ENCODE measurements at regions not wholly inside any gene's neighbourhood (a gene's known extent, or its start where the extent isn't known, plus 50 kb on each side); places are given as distances from the start of the nearest gene placed in this dataset.
"Not testable (repeated sequence)": the region's sequence is repeated elsewhere in the genome, so short reads cannot be mapped to it uniquely, and the experiment has no call there.

- H3K4me1 ChIP-seq (ENCODE audit: control insufficient read depth in 2 of 2, insufficient read depth in 1 of 2, low read depth in 1 of 2, low read length in 2 of 2); H2BK5ac ChIP-seq (ENCODE audit: low read length); H4K91ac ChIP-seq (ENCODE audit: low read depth, low read length, poor library complexity); H4K8ac ChIP-seq (ENCODE audit: low read depth, low read length); H3K36me3 ChIP-seq (replicated peaks in 1 of 2; ENCODE audit: control insufficient read depth in 2 of 2, insufficient read depth in 2 of 2, low read length in 2 of 2); H2AFZ ChIP-seq (ENCODE audit: low read length); H3K23ac ChIP-seq (ENCODE audit: low read depth, low read length, poor library complexity); H3K79me1 ChIP-seq (ENCODE audit: low read depth, low read length); H3K27ac ChIP-seq (replicated peaks; ENCODE audit: low read length); H3K4me2 ChIP-seq (ENCODE audit: insufficient read depth, low read length, poor library complexity, severe bottlenecking); H3K9ac ChIP-seq (ENCODE audit: low read depth, low read length, poor library complexity); DNase-seq (ENCODE audit: low spot score); H2AK5ac ChIP-seq (ENCODE audit: low read depth, low read length); H3K18ac ChIP-seq (ENCODE audit: low read length); H2BK120ac ChIP-seq (ENCODE audit: low read depth, low read length); H2BK12ac ChIP-seq (ENCODE audit: low read length); H3K4ac ChIP-seq (ENCODE audit: low read length); H3K9me3 ChIP-seq (replicated peaks in 1 of 2; ENCODE audit: control insufficient read depth in 2 of 2, insufficient read depth in 1 of 2, low read depth in 1 of 2, low read length in 2 of 2); H3K4me3 ChIP-seq (ENCODE audit: low read length in 2 of 2); H2BK15ac ChIP-seq (ENCODE audit: low read length); H3K27me3 ChIP-seq (ENCODE audit: control insufficient read depth in 3 of 3, insufficient read depth in 3 of 3, low read depth in 1 of 3, low read length in 3 of 3); H3K14ac ChIP-seq (ENCODE audit: low read length): not testable (repeated sequence)
- WGBS, 2 donors (ENCODE audit: extremely low coverage in 2 of 2, insufficient read length in 2 of 2, insufficient replicate concordance in 1 of 2), result no CpG with 5 or more reads among the region's 3 CpGs
Observed at GRCh38 chr13:24597906-24598670, 82.1 kb upstream of the ATP12A start.

DNA sequence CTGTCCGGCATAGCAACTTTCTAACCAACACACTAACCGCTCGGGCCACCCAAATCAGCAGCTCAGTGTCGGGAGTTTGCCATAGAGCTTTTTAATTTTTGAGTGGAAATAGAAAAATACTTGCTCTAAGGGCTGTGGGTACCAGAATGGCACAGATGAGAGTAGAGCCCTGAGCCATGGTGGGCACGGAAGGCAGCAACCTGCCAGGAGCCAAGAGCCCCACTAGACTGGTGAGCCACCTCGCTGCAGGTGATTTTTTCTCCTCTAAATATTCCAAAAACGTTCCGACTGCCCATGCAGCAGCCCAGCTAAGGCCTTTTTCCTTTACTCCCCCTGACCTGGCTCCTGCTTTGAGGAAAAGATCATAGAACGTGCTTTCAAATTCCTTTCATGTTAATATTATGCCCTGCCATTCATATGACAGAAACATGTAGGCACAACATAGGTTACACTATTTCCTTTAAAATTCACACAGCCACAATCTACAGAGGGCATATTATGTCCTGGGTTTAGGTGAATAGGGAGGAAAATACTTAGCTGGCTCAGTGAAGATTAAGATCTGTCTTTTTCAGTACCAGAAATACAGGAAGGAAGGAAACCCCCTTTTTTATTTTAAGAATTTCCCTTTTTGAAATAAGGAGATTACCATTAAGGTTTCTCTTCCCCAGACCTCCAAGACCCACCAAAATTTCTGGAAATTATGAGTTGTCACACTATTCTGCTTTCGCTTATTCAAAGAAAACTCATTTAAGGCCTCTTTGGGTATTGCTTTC, 81.0 kb upstream of the ATP12A start:
- H3K4ac ChIP-seq (ENCODE audit: low read length); H3K27me3 ChIP-seq (ENCODE audit: control insufficient read depth in 3 of 3, insufficient read depth in 3 of 3, low read depth in 1 of 3, low read length in 3 of 3); H3K23ac ChIP-seq (ENCODE audit: low read depth, low read length, poor library complexity); H4K8ac ChIP-seq (ENCODE audit: low read depth, low read length); H3K4me3 ChIP-seq (ENCODE audit: low read length in 2 of 2); H4K91ac ChIP-seq (ENCODE audit: low read depth, low read length, poor library complexity); H3K4me1 ChIP-seq (ENCODE audit: control insufficient read depth in 2 of 2, insufficient read depth in 1 of 2, low read depth in 1 of 2, low read length in 2 of 2); H3K14ac ChIP-seq (ENCODE audit: low read length); H2AK5ac ChIP-seq (ENCODE audit: low read depth, low read length); H3K9ac ChIP-seq (ENCODE audit: low read depth, low read length, poor library complexity); H3K36me3 ChIP-seq (replicated peaks in 1 of 2; ENCODE audit: control insufficient read depth in 2 of 2, insufficient read depth in 2 of 2, low read length in 2 of 2); H2BK15ac ChIP-seq (ENCODE audit: low read length); H3K79me1 ChIP-seq (ENCODE audit: low read depth, low read length); H3K9me3 ChIP-seq (replicated peaks in 1 of 2; ENCODE audit: control insufficient read depth in 2 of 2, insufficient read depth in 1 of 2, low read depth in 1 of 2, low read length in 2 of 2); H3K18ac ChIP-seq (ENCODE audit: low read length); H2BK120ac ChIP-seq (ENCODE audit: low read depth, low read length); H2BK12ac ChIP-seq (ENCODE audit: low read length); H2BK5ac ChIP-seq (ENCODE audit: low read length); H3K27ac ChIP-seq (replicated peaks; ENCODE audit: low read length); H3K4me2 ChIP-seq (ENCODE audit: insufficient read depth, low read length, poor library complexity, severe bottlenecking); DNase-seq (ENCODE audit: low spot score); H2AFZ ChIP-seq (ENCODE audit: low read length): not testable (repeated sequence)
- WGBS, 2 donors (ENCODE audit: extremely low coverage in 2 of 2, insufficient read length in 2 of 2, insufficient replicate concordance in 1 of 2), result no CpG with 5 or more reads among the region's 10 CpGs

GRCh38 chr13:24605923-24606372, 74.3 kb upstream of the ATP12A start:
- Histone ChIP-seq H2BK12ac (ENCODE audit: low read length) (no peak overlapping the region), H2BK120ac (ENCODE audit: low read depth, low read length) (no peak overlapping the region), H3K9me3 (replicated peaks in 1 of 2; ENCODE audit: control insufficient read depth in 2 of 2, insufficient read depth in 1 of 2, low read depth in 1 of 2, low read length in 2 of 2) (no peaks in the 10 kb centered on the region), H3K4me2 (ENCODE audit: insufficient read depth, low read length, poor library complexity, severe bottlenecking) (no peak overlapping the region), H3K36me3 (replicated peaks in 1 of 2; ENCODE audit: control insufficient read depth in 2 of 2, insufficient read depth in 2 of 2, low read length in 2 of 2) (no peaks in the 10 kb centered on the region), H2BK5ac (ENCODE audit: low read length) (no peak overlapping the region), H3K14ac (ENCODE audit: low read length) (no peak overlapping the region), H2AK5ac (ENCODE audit: low read depth, low read length) (no peak overlapping the region), H2AFZ (ENCODE audit: low read length) (peak overlapping the region; percentile 82), H3K4me3 (ENCODE audit: low read length in 2 of 2) (no peak overlapping the region), H3K27ac (replicated peaks; ENCODE audit: low read length) (no peak overlapping the region), H2BK15ac (ENCODE audit: low read length) (peak overlapping the region; percentile 1), H4K91ac (ENCODE audit: low read depth, low read length, poor library complexity) (no peak overlapping the region), H3K79me1 (ENCODE audit: low read depth, low read length) (no peaks in the 10 kb centered on the region), H4K8ac (ENCODE audit: low read depth, low read length) (no peak overlapping the region), H3K4me1 (ENCODE audit: control insufficient read depth in 2 of 2, insufficient read depth in 1 of 2, low read depth in 1 of 2, low read length in 2 of 2) (peaks cover 0 to 4% of the 10 kb centered on the region in 2 donors), H3K27me3 (ENCODE audit: control insufficient read depth in 3 of 3, insufficient read depth in 3 of 3, low read depth in 1 of 3, low read length in 3 of 3) (no peaks in the 10 kb centered on the region), H3K4ac (ENCODE audit: low read length) (no peak overlapping the region), H3K9ac (ENCODE audit: low read depth, low read length, poor library complexity) (no peak overlapping the region), H3K23ac (ENCODE audit: low read depth, low read length, poor library complexity) (no peak overlapping the region), H3K18ac (ENCODE audit: low read length) (peak overlapping the region; percentile 20)
- WGBS, 2 donors (ENCODE audit: extremely low coverage in 2 of 2, insufficient read length in 2 of 2, insufficient replicate concordance in 1 of 2), result no CpG with 5 or more reads among the region's 6 CpGs
- no peak for DNase-seq (ENCODE audit: low spot score)

DNA sequence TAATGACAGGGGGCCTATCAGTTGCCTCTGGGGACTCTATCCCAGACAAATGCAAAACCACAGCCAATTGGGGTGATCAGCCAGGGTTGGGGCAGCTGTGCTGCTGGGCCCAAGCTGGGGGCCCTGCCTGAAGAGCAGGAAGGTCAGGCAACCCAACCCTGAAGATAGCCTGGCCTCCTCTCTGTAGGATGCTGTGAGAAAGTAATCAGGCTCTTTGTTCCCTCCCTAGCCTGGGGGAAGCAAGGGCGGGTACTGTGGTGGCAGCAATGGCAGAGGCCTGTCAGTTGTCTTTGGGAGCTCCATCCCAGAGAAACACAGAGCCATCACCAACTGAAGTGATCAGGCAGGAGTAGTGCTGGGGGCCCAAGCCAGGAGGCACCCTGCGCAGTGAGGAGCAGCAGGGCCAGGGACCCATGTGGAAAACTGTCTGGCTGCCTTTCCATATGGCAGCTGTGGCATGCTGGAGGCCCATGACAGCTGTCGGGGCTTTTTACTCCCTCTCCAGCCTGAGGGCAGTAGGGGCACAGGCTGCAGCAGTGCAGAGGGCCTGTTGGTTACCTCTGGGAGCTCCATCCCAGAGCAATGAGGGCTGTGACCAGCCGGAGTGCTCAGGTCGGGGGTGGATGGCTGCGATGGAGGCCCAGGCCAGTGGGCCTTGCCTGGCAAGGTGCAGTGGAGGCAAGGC, 73.6 kb upstream of the ATP12A start:
- H4K8ac ChIP-seq (ENCODE audit: low read depth, low read length), result no peak overlapping the region
- H3K9me3 ChIP-seq (replicated peaks in 1 of 2; ENCODE audit: control insufficient read depth in 2 of 2, insufficient read depth in 1 of 2, low read depth in 1 of 2, low read length in 2 of 2), result no peaks in the 10 kb centered on the region
- H3K23ac ChIP-seq (ENCODE audit: low read depth, low read length, poor library complexity), result peak overlapping the region; percentile 5
- H2AFZ ChIP-seq (ENCODE audit: low read length), result peak overlapping the region; percentile 82
- peak overlapping the region; percentile 58 for H3K4ac ChIP-seq (ENCODE audit: low read length)
- H4K91ac ChIP-seq (ENCODE audit: low read depth, low read length, poor library complexity), result no peak overlapping the region
- no peaks in the 10 kb centered on the region for H3K27me3 ChIP-seq (ENCODE audit: control insufficient read depth in 3 of 3, insufficient read depth in 3 of 3, low read depth in 1 of 3, low read length in 3 of 3)
- H3K14ac ChIP-seq (ENCODE audit: low read length), result peak overlapping the region; percentile 17
- no peaks in the 10 kb centered on the region for H3K79me1 ChIP-seq (ENCODE audit: low read depth, low read length)
- no peak overlapping the region for H3K27ac ChIP-seq (replicated peaks; ENCODE audit: low read length)
- peak overlapping the region; percentile 20 for H3K18ac ChIP-seq (ENCODE audit: low read length)
- peak overlapping the region; percentile 30 for H3K9ac ChIP-seq (ENCODE audit: low read depth, low read length, poor library complexity)
- H2BK15ac ChIP-seq (ENCODE audit: low read length), result peak overlapping the region; percentile 21
- no peak overlapping the region for H2BK5ac ChIP-seq (ENCODE audit: low read length)
- no peak overlapping the region for H3K4me2 ChIP-seq (ENCODE audit: insufficient read depth, low read length, poor library complexity, severe bottlenecking)
- no peak for DNase-seq (ENCODE audit: low spot score)
- H2BK12ac ChIP-seq (ENCODE audit: low read length), result no peak overlapping the region
- WGBS, 2 donors (ENCODE audit: extremely low coverage in 2 of 2, insufficient read length in 2 of 2, insufficient replicate concordance in 1 of 2), result no CpG with 5 or more reads among the region's 6 CpGs
- peaks cover 0 to 4% of the 10 kb centered on the region in 2 donors for H3K4me1 ChIP-seq (ENCODE audit: control insufficient read depth in 2 of 2, insufficient read depth in 1 of 2, low read depth in 1 of 2, low read length in 2 of 2)
- H3K4me3 ChIP-seq (ENCODE audit: low read length in 2 of 2), result no peak overlapping the region
- no peaks in the 10 kb centered on the region for H3K36me3 ChIP-seq (replicated peaks in 1 of 2; ENCODE audit: control insufficient read depth in 2 of 2, insufficient read depth in 2 of 2, low read length in 2 of 2)
- no peak overlapping the region for H2AK5ac ChIP-seq (ENCODE audit: low read depth, low read length)
- no peak overlapping the region for H2BK120ac ChIP-seq (ENCODE audit: low read depth, low read length)
